HCT116 (cell line): ENCODE measurements at regions not wholly inside any gene's neighbourhood (a gene's known extent, or its start where the extent isn't known, plus 50 kb on each side); places are given as distances from the start of the nearest gene placed in this dataset.

ENCODE experiments used
- ATAC-seq: fragments of 200-7000 bp; cut with Tn5 transposase; 2 replicates; pipeline ENCODE4 v1.9.1; 2020; ENCODE audit warnings: mild to moderate bottlenecking, moderate library complexity
- BruUV-seq: library from RNA; stranded (reverse); fragments of 400-500 nt; replicated peaks from 2 replicates; lab custom pipeline; 2021; lab: Mats Ljungman, UMichigan
- CTCF ChIA-PET: fragments of 300-600 bp; sonication (Branson Sonifier 250); formaldehyde crosslinking; loops from one replicate; lab custom pipeline; 2021; ENCODE audit warnings: antibody characterized with exemption; lab: Charles Lee
- POLR2A ChIA-PET: fragments of 300-600, 350-600 bp; sonication (Branson Sonifier 250); formaldehyde crosslinking; loops from one replicate; lab custom pipeline; 2021; ENCODE audit warnings: antibody characterized with exemption; lab: Charles Lee
- RAD21 ChIA-PET, 2 experiments: fragments of 300-600 bp; sonication (Branson Sonifier 250); formaldehyde crosslinking; loops; one replicate each; lab custom pipeline; 2023; ENCODE audit warnings: low total read pairs in 2 of 2; ENCODE audit not compliant: uncharacterized antibody in 2 of 2, unreplicated experiment in 2 of 2, low non-redundant PET in 1 of 2; lab: Charles Lee
- DNase-seq: peaks from one replicate; pipeline ENCODE4 v3.0.0-alpha.2; 2010; ENCODE audit warnings: low read depth, low spot score
- H2AFZ ChIP-seq: fragments of 200-600 bp; shearing (Covaris generic), sonication (generic); 2 replicates; pipeline ENCODE4 v1.6.1; 2017; ENCODE audit warnings: low read depth, mixed run types, mixed read lengths, antibody characterized with exemption, low read length; ENCODE audit not compliant: poor library complexity, severe bottlenecking
- H3K27ac ChIP-seq: 2 replicates; pipeline ENCODE4 v1.5.1; 2012; ENCODE audit warnings: low read depth, low read length
- H3K27me3 ChIP-seq: fragments of 200-600 bp; sonication (generic); 2 replicates; pipeline ENCODE4 v1.6.1; 2016; ENCODE audit warnings: mixed run types, low read length, mixed read lengths; ENCODE audit not compliant: insufficient read depth
- H3K36me3 ChIP-seq, 2 experiments: fragments of 200-500 bp in 1 of 2; fragments of 200-600 bp in 1 of 2; sonication (Bioruptor generic) in 1 of 2; sonication (generic) in 1 of 2; 2 replicates each; pipeline versions ENCODE4 v1.5.1 to v1.6.1; 2014 to 2016; ENCODE audit warnings: low read length in 2 of 2, inconsistent platforms in 1 of 2, mixed read lengths in 1 of 2, mixed run types in 1 of 2; ENCODE audit not compliant: insufficient read depth in 2 of 2, control insufficient read depth in 1 of 2
- H3K4me1 ChIP-seq, 2 experiments: fragments of 200-600 bp in 1 of 2; sonication (generic) in 1 of 2; 2 replicates each; pipeline versions ENCODE4 v1.5.1 to v1.6.1; 2012 to 2017; ENCODE audit warnings: low read length in 2 of 2, inconsistent platforms in 1 of 2, mild to moderate bottlenecking in 1 of 2, mixed read lengths in 1 of 2, mixed run types in 1 of 2, moderate library complexity in 1 of 2; ENCODE audit not compliant: insufficient read depth in 2 of 2, control insufficient read depth in 1 of 2
- H3K4me2 ChIP-seq: fragments of 200-600 bp; sonication (generic); 2 replicates; pipeline ENCODE4 v1.6.1; 2017; ENCODE audit warnings: mixed run types, low read length, mixed read lengths
- H3K4me3 ChIP-seq, 2 experiments: fragments of 200-600 bp in 1 of 2; sonication (generic) in 1 of 2; replicated peaks in 1 of 2; 2 replicates each; pipeline ENCODE4 v1.5.1; 2011 to 2016; ENCODE audit warnings: low read length in 2 of 2, control low read depth in 1 of 2, low read depth in 1 of 2, mild to moderate bottlenecking in 1 of 2, mixed read lengths in 1 of 2, mixed run types in 1 of 2
- H3K79me2 ChIP-seq: fragments of 200-600 bp; sonication (generic); 2 replicates; pipeline ENCODE4 v1.6.1; 2017; ENCODE audit warnings: mild to moderate bottlenecking, mixed run types, low read length, moderate library complexity, mixed read lengths; ENCODE audit not compliant: insufficient read depth
- H3K9ac ChIP-seq: fragments of 200-600 bp; sonication (generic); 2 replicates; pipeline ENCODE4 v1.6.1; 2016; ENCODE audit warnings: low read length, mixed read lengths
- H3K9me2 ChIP-seq: fragments of 200-600 bp; sonication (generic), shearing (Covaris generic); 2 replicates; pipeline ENCODE4 v1.6.1; 2017; ENCODE audit warnings: mixed run types, mild to moderate bottlenecking, moderate library complexity; ENCODE audit not compliant: insufficient read depth
- H3K9me3 ChIP-seq, 2 experiments: fragments of 200-500 bp in 1 of 2; fragments of 200-600 bp in 1 of 2; sonication (Bioruptor generic) in 1 of 2; sonication (generic) in 1 of 2; 2 replicates each; pipeline ENCODE4 v1.6.1; 2014 to 2017; ENCODE audit warnings: low read length in 2 of 2, mixed read lengths in 2 of 2, inconsistent platforms in 1 of 2, low read depth in 1 of 2, mild to moderate bottlenecking in 1 of 2, mixed run types in 1 of 2, moderate library complexity in 1 of 2; ENCODE audit not compliant: control insufficient read depth in 1 of 2, insufficient read depth in 1 of 2
- H4K20me1 ChIP-seq: fragments of 200-600 bp; sonication (generic), shearing (Covaris generic); 2 replicates; pipeline ENCODE4 v1.6.1; 2017; ENCODE audit warnings: mixed run types, mild to moderate bottlenecking, moderate library complexity; ENCODE audit not compliant: insufficient read depth
- CBX3 ChIP-seq: IDR thresholded peaks from 2 replicates; pipeline ENCODE4 v1.6.1; 2012; ENCODE audit warnings: low read depth
- CEBPB ChIP-seq: IDR thresholded peaks from 2 replicates; pipeline ENCODE4 v1.6.1; 2012; ENCODE audit warnings: low read depth
- EZH2phosphoT487 ChIP-seq: fragments of 200-600 bp; IDR thresholded peaks from 2 replicates; pipeline ENCODE4 v1.6.1; 2018; ENCODE audit warnings: antibody characterized with exemption, borderline replicate concordance
- FOSL1 ChIP-seq: IDR thresholded peaks from 2 replicates; pipeline ENCODE4 v1.6.1; 2012; ENCODE audit warnings: low read depth
- JUND ChIP-seq: IDR thresholded peaks from 2 replicates; pipeline ENCODE4 v1.6.1; 2012
- RAD21 ChIP-seq: IDR thresholded peaks from 2 replicates; pipeline ENCODE4 v1.6.1; 2012; ENCODE audit warnings: low read depth, mild to moderate bottlenecking
- REST ChIP-seq: IDR thresholded peaks from 2 replicates; pipeline ENCODE4 v1.6.1; 2012; ENCODE audit warnings: low read depth
- TCF7L2 ChIP-seq: IDR thresholded peaks from 2 replicates; pipeline ENCODE4 v1.7.0; 2011; ENCODE audit warnings: borderline replicate concordance, inconsistent platforms; ENCODE audit not compliant: insufficient read depth, insufficient read length; ENCODE audit errors: extremely low read depth
- YY1 ChIP-seq: IDR thresholded peaks from 2 replicates; pipeline ENCODE4 v1.6.1; 2011; ENCODE audit warnings: low read length, low read depth, moderate library complexity, mild to moderate bottlenecking; ENCODE audit not compliant: insufficient replicate concordance; ENCODE audit errors: extremely low read depth
- ZBTB33 ChIP-seq: IDR thresholded peaks from 2 replicates; pipeline ENCODE4 v1.6.1; 2011; ENCODE audit warnings: mild to moderate bottlenecking, low read length, moderate library complexity; ENCODE audit not compliant: insufficient replicate concordance; ENCODE audit errors: extremely low read depth
- intact Hi-C: fragments of 100-400 bp; cut with micrococcal nuclease; formaldehyde crosslinking; loops from 2 replicates; pipeline ENCODE4 v1.10.0; 2022

- Histone ChIP-seq H3K9me2 (no peaks in the 10 kb centered on the region), H3K79me2 (no peaks in the 10 kb centered on the region), H3K27ac (no peak overlapping the region), H4K20me1 (no peaks in the 10 kb centered on the region), H3K9me3 (no peaks in the 10 kb centered on the region), H3K4me2 (no peak overlapping the region), H3K9ac (no peak overlapping the region), H2AFZ (no peak overlapping the region), H3K4me1 (no peaks in the 10 kb centered on the region), H3K4me3 (no peak overlapping the region), H3K36me3 (no peaks in the 10 kb centered on the region), H3K27me3 (no peaks in the 10 kb centered on the region; the same call in 1 of the 2 replicates)
- ChIA-PET RAD21 (no interaction called here), POLR2A (no interaction called here), CTCF (no interaction called here)
- ATAC-seq (no peak), DNase-seq (no peak)
- no peak for TF ChIP-seq REST
- BruUV-seq, result no TSS peak
- intact Hi-C loops, result no loop called here
Observed at GRCh38 chr5:4990017-4990416, 150.1 kb upstream of the ADAMTS16 start.

GRCh38 chr5:4990462-4990861 lies 149.7 kb upstream of the ADAMTS16 start:
- ChIA-PET POLR2A (no interaction called here), RAD21 (no interaction called here)
- Histone ChIP-seq H4K20me1 (no peaks in the 10 kb centered on the region), H3K9ac (no peak overlapping the region), H3K27me3 (no peaks in the 10 kb centered on the region; the same call in 1 of the 2 replicates), H3K27ac (no peak overlapping the region), H3K4me1 (no peaks in the 10 kb centered on the region), H2AFZ (no peak overlapping the region), H3K4me3 (no peak overlapping the region), H3K9me3 (no peaks in the 10 kb centered on the region), H3K4me2 (no peak overlapping the region), H3K9me2 (no peaks in the 10 kb centered on the region)
- ATAC-seq, result no peak
- intact Hi-C loops, result no loop called here
- no TSS peak for BruUV-seq
- TF ChIP-seq TCF7L2 (no peak), REST (no peak), ZBTB33 (no peak), EZH2phosphoT487 (no peak), FOSL1 (no peak), CEBPB (no peak), CBX3 (no peak), RAD21 (no peak), YY1 (no peak), JUND (no peak)
- TF ChIP-seq, all 23 proteins: peak for 0
- Histone ChIP-seq H3K36me3 (no peaks in the 10 kb centered on the region), H3K79me2 (no peaks in the 10 kb centered on the region)
- CTCF ChIA-PET, result no interaction called here
- DNase-seq, result no peak
